ENCODE measurements at regions not wholly inside any gene's neighbourhood (a gene's known extent, or its start where the extent isn't known, plus 50 kb on each side); places are given as distances from the start of the nearest gene placed in this dataset.

DNA sequence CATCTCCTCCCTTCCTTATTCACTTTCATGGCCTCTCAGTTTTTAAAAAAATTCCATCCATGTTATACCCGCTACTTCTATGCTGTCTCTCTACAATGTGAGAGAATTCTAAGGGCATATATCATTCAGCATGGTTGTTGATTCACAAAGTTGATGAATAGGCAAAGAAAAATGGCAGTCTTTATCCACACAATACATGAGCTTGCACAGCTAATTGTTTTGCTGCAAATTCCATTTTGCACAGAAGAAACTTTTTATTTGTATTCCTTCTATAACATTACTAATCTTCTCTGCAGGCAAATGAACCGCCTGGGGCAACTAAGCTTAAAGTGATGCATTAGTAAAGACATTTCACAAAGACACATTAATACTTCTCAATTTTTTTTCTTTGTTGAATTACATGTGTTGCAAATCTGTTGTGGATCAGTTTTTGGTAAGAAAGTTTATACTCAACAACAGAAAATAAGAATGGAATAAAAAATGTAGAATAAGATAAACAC is 196.9 kb downstream of the LIG4 start:
- H3K4me3 ChIP-seq (ENCODE audit: low read depth, low read length), result no peak overlapping the region
- H3K36me3 ChIP-seq (ENCODE audit: control insufficient read depth, insufficient read depth, low read length), result no peaks in the 10 kb centered on the region
- H3K27me3 ChIP-seq (ENCODE audit: control insufficient read depth, insufficient read depth, low read length), result no peaks in the 10 kb centered on the region
- no peak for DNase-seq (ENCODE audit: low read depth)
- POLR2A ChIA-PET, result no interaction called here
- CTCF ChIA-PET, result no interaction called here
- no peak for TF ChIP-seq CTCF (IDR thresholded peaks at IDR 0.05; ENCODE audit: insufficient read depth, low read depth, low read length)

GRCh38 chr13:108006619-108007018 is 208.7 kb downstream of the LIG4 start:
- Histone ChIP-seq H3K27me3 (ENCODE audit: control insufficient read depth, insufficient read depth, low read length) (no peaks in the 10 kb centered on the region), H3K4me3 (ENCODE audit: low read depth, low read length) (no peak overlapping the region), H3K36me3 (ENCODE audit: control insufficient read depth, insufficient read depth, low read length) (no peaks in the 10 kb centered on the region)
- no peak for TF ChIP-seq CTCF (IDR thresholded peaks at IDR 0.05; ENCODE audit: insufficient read depth, low read depth, low read length)
- no peak for DNase-seq (ENCODE audit: low read depth)
- ChIA-PET CTCF (no interaction called here), POLR2A (no interaction called here)

DNA sequence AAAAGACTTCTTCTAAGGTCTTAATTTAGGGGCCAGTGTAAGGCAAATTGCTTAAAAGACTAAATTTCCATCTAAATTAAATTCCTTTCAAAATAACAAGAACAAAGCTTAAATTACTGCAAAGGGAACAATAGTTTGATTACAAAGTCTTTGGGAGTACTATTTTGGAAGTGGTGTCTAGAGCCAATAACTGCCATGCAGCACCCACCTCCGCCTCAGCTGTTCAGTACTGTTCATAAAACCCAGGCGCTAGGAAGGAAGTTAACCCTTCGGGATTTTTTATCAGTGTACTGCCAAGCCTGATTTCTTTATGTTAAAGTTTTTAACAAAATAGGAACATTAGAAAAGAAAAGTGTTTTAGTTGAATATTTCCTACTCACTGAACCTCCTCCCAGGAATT is 210.1 kb downstream of the LIG4 start:
- Histone ChIP-seq H3K27me3 (ENCODE audit: control insufficient read depth, insufficient read depth, low read length) (no peaks in the 10 kb centered on the region), H3K4me3 (ENCODE audit: low read depth, low read length) (no peak overlapping the region), H3K36me3 (ENCODE audit: control insufficient read depth, insufficient read depth, low read length) (no peaks in the 10 kb centered on the region)
- ChIA-PET CTCF (no interaction called here), POLR2A (no interaction called here)
- no peak for DNase-seq (ENCODE audit: low read depth)
- TF ChIP-seq CTCF (IDR thresholded peaks at IDR 0.05; ENCODE audit: insufficient read depth, low read depth, low read length), result no peak

DNA sequence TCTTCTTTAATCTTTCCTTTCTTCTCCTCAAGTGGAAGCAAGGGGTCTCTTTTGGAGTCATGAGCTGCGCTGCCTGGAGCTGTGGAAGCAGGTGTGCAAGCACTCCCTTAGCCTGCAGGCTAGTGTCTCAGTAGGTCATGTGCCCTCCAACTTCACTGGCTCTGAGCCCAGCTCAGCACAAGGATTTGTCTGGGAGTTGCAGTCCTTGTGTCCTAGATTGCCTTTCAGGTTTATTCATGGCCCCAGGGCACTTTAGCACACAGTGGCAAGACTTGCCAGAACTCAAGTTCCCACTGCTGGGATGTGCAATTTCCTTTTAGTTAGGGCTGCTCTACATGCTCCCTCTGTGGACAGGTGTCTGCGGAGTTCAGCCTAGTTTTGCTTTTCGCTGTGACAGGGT is 211.7 kb downstream of the LIG4 start:
- ChIA-PET POLR2A (no interaction called here), CTCF (no interaction called here)
- Histone ChIP-seq H3K36me3 (ENCODE audit: control insufficient read depth, insufficient read depth, low read length) (no peaks in the 10 kb centered on the region), H3K27me3 (ENCODE audit: control insufficient read depth, insufficient read depth, low read length) (no peaks in the 10 kb centered on the region), H3K4me3 (ENCODE audit: low read depth, low read length) (no peak overlapping the region)
- TF ChIP-seq CTCF (IDR thresholded peaks at IDR 0.05; ENCODE audit: insufficient read depth, low read depth, low read length), result no peak
- no peak for DNase-seq (ENCODE audit: low read depth)

DNA sequence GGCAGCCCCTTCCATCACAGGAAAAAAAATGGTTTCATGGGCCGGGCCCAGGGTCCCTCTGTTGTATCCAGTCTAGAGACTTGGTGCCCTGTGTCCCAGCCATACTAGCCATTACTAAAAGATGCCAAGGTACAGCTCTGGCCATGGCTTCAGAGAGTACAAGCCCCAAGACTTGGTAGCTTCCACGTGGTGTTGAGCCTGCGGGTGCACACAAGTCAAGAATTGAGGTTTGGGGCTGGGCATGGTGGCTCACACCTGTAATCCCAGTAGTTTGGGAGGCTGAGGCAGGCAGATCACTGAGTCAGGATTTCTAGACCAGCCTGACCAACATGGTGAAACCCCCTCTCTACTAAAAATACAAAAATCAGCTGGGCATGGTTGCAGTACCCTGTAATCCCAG is 214.3 kb downstream of the LIG4 start:
- CTCF ChIA-PET, result no interaction called here
- no peaks in the 10 kb centered on the region for H3K36me3 ChIP-seq (ENCODE audit: control insufficient read depth, insufficient read depth, low read length)
- no peak for DNase-seq (ENCODE audit: low read depth)
- no peaks in the 10 kb centered on the region for H3K27me3 ChIP-seq (ENCODE audit: control insufficient read depth, insufficient read depth, low read length)
- no peak for TF ChIP-seq CTCF (IDR thresholded peaks at IDR 0.05; ENCODE audit: insufficient read depth, low read depth, low read length)
- no peak overlapping the region for H3K4me3 ChIP-seq (ENCODE audit: low read depth, low read length)
- POLR2A ChIA-PET, result no interaction called here

Measured in BJ (cell line).